Muscle of back (tissue), 3 donors: ENCODE measurements at regions not wholly inside any gene's neighbourhood (a gene's known extent, or its start where the extent isn't known, plus 50 kb on each side); places are given as distances from the start of the nearest gene placed in this dataset.
"Not testable (repeated sequence)": the region's sequence is repeated elsewhere in the genome, so short reads cannot be mapped to it uniquely, and the experiment has no call there.

ENCODE experiments used
- DNase-seq, 3 donors: peaks; one replicate each; pipeline versions ENCODE4 v3.0.0 to v3.0.0-alpha.2; 2013

- no peak for DNase-seq
Measured at GRCh38 chr17:33832262-33832661, 422.8 kb upstream of the CCL2 start.

- no peak for DNase-seq
Measured at GRCh38 chr17:33837281-33837680, 417.8 kb upstream of the CCL2 start.

GRCh38 chr17:33838281-33838680 lies 416.8 kb upstream of the CCL2 start:
- DNase-seq: no peak

GRCh38 chr17:33847900-33848299 lies 407.2 kb upstream of the CCL2 start:
- no peak for DNase-seq

- DNase-seq: no peak
Measured at GRCh38 chr17:33848433-33848832, 406.7 kb upstream of the CCL2 start.

GRCh38 chr17:33854596-33854995 lies 400.5 kb upstream of the CCL2 start:
- DNase-seq: no peak

GRCh38 chr17:33858121-33858520 lies 397.0 kb upstream of the CCL2 start:
- no peak for DNase-seq

GRCh38 chr17:33858682-33859081 lies 396.4 kb upstream of the CCL2 start:
- no peak for DNase-seq

GRCh38 chr17:33862772-33863602 lies 392.1 kb upstream of the CCL2 start:
- DNase-seq: no peak

GRCh38 chr17:33864758-33865229 lies 390.3 kb upstream of the CCL2 start:
- DNase-seq: no peak

- no peak for DNase-seq
Measured at GRCh38 chr17:33868899-33869298, 386.2 kb upstream of the CCL2 start.

- DNase-seq: no peak
Measured at GRCh38 chr17:33870936-33871335, 384.1 kb upstream of the CCL2 start.

GRCh38 chr17:33871720-33872540 lies 383.2 kb upstream of the CCL2 start:
- peak in 1 of 3 donors; percentile 54 for DNase-seq

GRCh38 chr17:33873201-33873617 lies 381.9 kb upstream of the CCL2 start:
- no peak for DNase-seq

GRCh38 chr17:33874617-33875060 lies 380.4 kb upstream of the CCL2 start:
- DNase-seq: peak in 1 of 3 donors; percentile 6

GRCh38 chr17:33875973-33876372 lies 379.1 kb upstream of the CCL2 start:
- DNase-seq: no peak

- DNase-seq: not testable (repeated sequence)
Measured at GRCh38 chr17:33882273-33882672, 372.8 kb upstream of the CCL2 start.

- DNase-seq: not testable (repeated sequence)
Measured at GRCh38 chr17:33882677-33883076, 372.4 kb upstream of the CCL2 start.

- DNase-seq: no peak
Measured at GRCh38 chr17:33888455-33888854, 366.6 kb upstream of the CCL2 start.

- DNase-seq: no peak
Measured at GRCh38 chr17:33889040-33889439, 366.0 kb upstream of the CCL2 start.

GRCh38 chr17:33889766-33890165 lies 365.3 kb upstream of the CCL2 start:
- DNase-seq: no peak

GRCh38 chr17:33892717-33893591 lies 362.1 kb upstream of the CCL2 start:
- DNase-seq: no peak
